WTC11 (cell line): ENCODE measurements at regions not wholly inside any gene's neighbourhood (a gene's known extent, or its start where the extent isn't known, plus 50 kb on each side); places are given as distances from the start of the nearest gene placed in this dataset.

Experiments
- ATAC-seq: fragments of 200-7000 bp; cut with Tn5 transposase; 2 replicates; pipeline ENCODE4 v1.10.0; 2021; ENCODE audit warnings: mild to moderate bottlenecking, moderate library complexity
- CTCF ChIA-PET: fragments of 300-600 bp; sonication (Branson Sonifier 250); formaldehyde crosslinking; loops from one replicate; lab custom pipeline; 2021; ENCODE audit warnings: antibody characterized with exemption; lab: Charles Lee
- POLR2A ChIA-PET: fragments of 350-600 bp; sonication (Branson Sonifier 250); formaldehyde crosslinking; loops from one replicate; lab custom pipeline; 2021; ENCODE audit warnings: antibody characterized with exemption; lab: Charles Lee
- DNase-seq: peaks from one replicate; pipeline ENCODE4 v3.0.0; 2021; ENCODE audit warnings: low spot score
- H3K27ac Mint-ChIP-seq: 2 replicates; pipeline ENCODE4 v1.8.0; 2021; ENCODE audit warnings: mixed read lengths
- H3K27me3 Mint-ChIP-seq: 2 replicates; pipeline ENCODE4 v1.8.0; 2021; ENCODE audit warnings: low read depth, mild to moderate bottlenecking, moderate library complexity, mixed read lengths
- H3K36me3 Mint-ChIP-seq: 2 replicates; pipeline ENCODE4 v1.8.0; 2021; ENCODE audit warnings: mixed read lengths
- H3K4me1 Mint-ChIP-seq: 2 replicates; pipeline ENCODE4 v1.8.0; 2022; ENCODE audit warnings: mixed read lengths
- H3K4me3 Mint-ChIP-seq: 2 replicates; pipeline ENCODE4 v1.8.0; 2021; ENCODE audit warnings: mild to moderate bottlenecking, moderate library complexity, mixed read lengths
- H3K9me3 Mint-ChIP-seq: 2 replicates; pipeline ENCODE4 v1.8.0; 2021; ENCODE audit warnings: mixed read lengths
- ATF1 ChIP-seq: sonication (generic); formaldehyde crosslinking; IDR thresholded peaks from 2 replicates; pipeline ENCODE4 v1.8.1; 2023; ENCODE audit warnings: mild to moderate bottlenecking, moderate library complexity, missing genetic modification reagents
- CREM ChIP-seq: sonication (generic); formaldehyde crosslinking; IDR thresholded peaks from 2 replicates; pipeline ENCODE4 v1.8.1; 2022; ENCODE audit warnings: mild to moderate bottlenecking, missing genetic modification reagents, moderate library complexity
- GTF2I ChIP-seq: fragments of 250-450 bp; sonication (Bioruptor Pico); conservative IDR thresholded peaks from 2 replicates; pipeline ENCODE4 v1.4.0; 2021; ENCODE audit warnings: mild to moderate bottlenecking
- JAZF1 ChIP-seq: fragments of 250-450 bp; sonication (Bioruptor Pico); IDR thresholded peaks from 2 replicates; pipeline ENCODE4 v1.9.0; 2021; ENCODE audit warnings: moderate library complexity, mild to moderate bottlenecking, inconsistent platforms
- MXD4 ChIP-seq: fragments of 250-450 bp; sonication (Bioruptor Pico); IDR thresholded peaks from 2 replicates; pipeline ENCODE4 v1.8.0; 2021; ENCODE audit warnings: mild to moderate bottlenecking, moderate library complexity, borderline replicate concordance
- NR1H2 ChIP-seq: sonication (generic); formaldehyde crosslinking; IDR thresholded peaks from 2 replicates; pipeline ENCODE4 v1.9.0; 2021; ENCODE audit warnings: mild to moderate bottlenecking, moderate library complexity, missing genetic modification reagents
- NR2C2 ChIP-seq: sonication (generic); formaldehyde crosslinking; IDR thresholded peaks from 2 replicates; pipeline ENCODE4 v1.8.0; 2022; ENCODE audit warnings: mild to moderate bottlenecking, missing genetic modification reagents
- RELA ChIP-seq: sonication (generic); formaldehyde crosslinking; IDR thresholded peaks from 2 replicates; pipeline ENCODE4 v1.8.1; 2022; ENCODE audit warnings: missing genetic modification reagents, mild to moderate bottlenecking, borderline replicate concordance
- SP1 ChIP-seq: sonication (generic); formaldehyde crosslinking; conservative IDR thresholded peaks from 2 replicates; pipeline ENCODE4 v1.8.1; 2022; ENCODE audit warnings: missing genetic modification reagents
- ZBTB21 ChIP-seq: sonication (generic); formaldehyde crosslinking; IDR thresholded peaks from 2 replicates; pipeline ENCODE4 v1.8.1; 2023; ENCODE audit warnings: mild to moderate bottlenecking, missing genetic modification reagents, borderline replicate concordance
- ZNF423 ChIP-seq: fragments of 250-450 bp; sonication (Bioruptor Pico); IDR thresholded peaks from 2 replicates; pipeline ENCODE4 v2.1.2; 2022; ENCODE audit warnings: mild to moderate bottlenecking, moderate library complexity
- TF ChIP-seq, protein P1 (sequence below): sonication (generic); formaldehyde crosslinking; IDR thresholded peaks from 2 replicates; pipeline ENCODE4 v1.8.0; 2023; ENCODE audit warnings: mild to moderate bottlenecking, missing genetic modification reagents
- TF ChIP-seq, protein P2 (sequence below): fragments of 250-450 bp; sonication (Bioruptor Pico); IDR thresholded peaks from 2 replicates; pipeline ENCODE4 v1.9.0; 2021; ENCODE audit warnings: moderate library complexity, mild to moderate bottlenecking, inconsistent platforms, borderline replicate concordance
- TF ChIP-seq, protein P3 (sequence below): sonication (generic); formaldehyde crosslinking; conservative IDR thresholded peaks from 2 replicates; pipeline ENCODE4 v1.8.1; 2022; ENCODE audit warnings: mild to moderate bottlenecking, missing genetic modification reagents
- TF ChIP-seq, protein P4 (sequence below): fragments of 250-450 bp; sonication (Bioruptor Pico); IDR thresholded peaks from 2 replicates; pipeline ENCODE4 v1.9.0; 2021; ENCODE audit warnings: mild to moderate bottlenecking, borderline replicate concordance
- TF ChIP-seq, protein P5 (sequence below): fragments of 250-450 bp; sonication (Bioruptor Pico); conservative IDR thresholded peaks from 2 replicates; pipeline ENCODE4 v1.9.0; 2021; ENCODE audit warnings: mild to moderate bottlenecking
- TF ChIP-seq, protein P6 (sequence below): sonication (generic); formaldehyde crosslinking; IDR thresholded peaks from 2 replicates; pipeline ENCODE4 v1.8.1; 2023; ENCODE audit warnings: mild to moderate bottlenecking, moderate library complexity, missing genetic modification reagents
- TF ChIP-seq, protein P7 (sequence below): sonication (generic); formaldehyde crosslinking; IDR thresholded peaks from 2 replicates; pipeline ENCODE4 v1.8.1; 2023; ENCODE audit warnings: mild to moderate bottlenecking, missing genetic modification reagents, moderate library complexity
- TF ChIP-seq, protein P8 (sequence below): sonication (generic); formaldehyde crosslinking; IDR thresholded peaks from 2 replicates; pipeline ENCODE4 v1.8.1; 2022; ENCODE audit warnings: low read depth, missing genetic modification reagents, borderline replicate concordance

DNA sequence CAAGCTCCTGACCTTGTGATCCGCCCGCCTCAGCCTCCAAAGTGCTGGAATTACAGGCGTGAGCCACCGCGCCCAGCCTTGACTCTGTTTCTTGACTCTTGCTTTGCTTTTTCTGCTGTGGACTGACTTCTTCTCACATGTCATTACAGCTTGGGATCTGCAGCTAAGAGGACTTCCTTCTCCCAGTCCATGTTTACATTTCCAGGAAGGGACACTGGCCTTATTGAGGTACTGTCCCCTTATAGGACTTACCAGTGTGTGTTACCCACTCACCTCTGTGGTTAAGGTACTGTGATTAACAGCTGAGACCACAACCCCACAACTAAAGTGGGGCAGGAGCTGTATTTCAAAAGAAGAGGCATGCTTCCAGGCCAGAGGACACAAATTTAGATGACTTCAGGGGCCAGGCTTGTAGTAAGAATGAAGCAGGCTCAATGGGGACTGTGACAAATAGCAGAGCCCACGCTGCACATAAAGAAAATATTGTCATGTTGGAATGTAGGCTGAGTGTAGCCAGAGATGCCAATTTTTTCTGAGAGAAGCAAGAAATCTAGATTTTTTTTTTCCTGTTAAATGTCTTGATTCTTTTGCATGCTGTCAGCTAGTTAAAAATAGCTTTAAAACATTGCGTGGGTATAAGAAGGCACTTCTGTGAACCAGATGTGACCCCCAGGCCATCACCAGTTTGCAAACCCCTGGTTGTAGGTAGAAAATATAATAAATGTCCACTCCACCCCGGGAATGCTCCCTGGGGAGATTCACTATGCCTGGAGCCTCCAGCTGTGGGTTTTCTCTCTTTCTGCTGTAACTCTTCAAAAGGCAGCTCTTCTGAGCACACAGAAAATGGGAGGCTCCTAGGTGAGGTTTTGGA lies 75.0 kb downstream of the PTPDC1 start:
- Mint-ChIP-seq H3K9me3 (peaks cover 6% of the 10 kb centered on the region), H3K27ac (no peak overlapping the region), H3K27me3 (peaks cover 4% of the 10 kb centered on the region; the same call in 1 of the 2 replicates), H3K36me3 (peaks cover 5% of the 10 kb centered on the region), H3K4me3 (no peak overlapping the region), H3K4me1 (0 out of 2 replicates have a peak, but pooled peaks cover 2% of the 10 kb centered on the region)
- ChIA-PET POLR2A (no interaction called here), CTCF (interaction anchor here (0.6 kb wide), 1 partner anchor 146 kb away, joined by 3 read pairs; no protein-coding TSS in a partner anchor)
- ATAC-seq, result no peak
- no peak for DNase-seq
- no peak for TF ChIP-seq CREM (CRISPR knock-in tag)
- TF ChIP-seq, protein P1, sequence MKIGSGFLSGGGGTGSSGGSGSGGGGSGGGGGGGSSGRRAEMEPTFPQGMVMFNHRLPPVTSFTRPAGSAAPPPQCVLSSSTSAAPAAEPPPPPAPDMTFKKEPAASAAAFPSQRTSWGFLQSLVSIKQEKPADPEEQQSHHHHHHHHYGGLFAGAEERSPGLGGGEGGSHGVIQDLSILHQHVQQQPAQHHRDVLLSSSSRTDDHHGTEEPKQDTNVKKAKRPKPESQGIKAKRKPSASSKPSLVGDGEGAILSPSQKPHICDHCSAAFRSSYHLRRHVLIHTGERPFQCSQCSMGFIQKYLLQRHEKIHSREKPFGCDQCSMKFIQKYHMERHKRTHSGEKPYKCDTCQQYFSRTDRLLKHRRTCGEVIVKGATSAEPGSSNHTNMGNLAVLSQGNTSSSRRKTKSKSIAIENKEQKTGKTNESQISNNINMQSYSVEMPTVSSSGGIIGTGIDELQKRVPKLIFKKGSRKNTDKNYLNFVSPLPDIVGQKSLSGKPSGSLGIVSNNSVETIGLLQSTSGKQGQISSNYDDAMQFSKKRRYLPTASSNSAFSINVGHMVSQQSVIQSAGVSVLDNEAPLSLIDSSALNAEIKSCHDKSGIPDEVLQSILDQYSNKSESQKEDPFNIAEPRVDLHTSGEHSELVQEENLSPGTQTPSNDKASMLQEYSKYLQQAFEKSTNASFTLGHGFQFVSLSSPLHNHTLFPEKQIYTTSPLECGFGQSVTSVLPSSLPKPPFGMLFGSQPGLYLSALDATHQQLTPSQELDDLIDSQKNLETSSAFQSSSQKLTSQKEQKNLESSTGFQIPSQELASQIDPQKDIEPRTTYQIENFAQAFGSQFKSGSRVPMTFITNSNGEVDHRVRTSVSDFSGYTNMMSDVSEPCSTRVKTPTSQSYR, result no peak
- TF ChIP-seq, protein P2, sequence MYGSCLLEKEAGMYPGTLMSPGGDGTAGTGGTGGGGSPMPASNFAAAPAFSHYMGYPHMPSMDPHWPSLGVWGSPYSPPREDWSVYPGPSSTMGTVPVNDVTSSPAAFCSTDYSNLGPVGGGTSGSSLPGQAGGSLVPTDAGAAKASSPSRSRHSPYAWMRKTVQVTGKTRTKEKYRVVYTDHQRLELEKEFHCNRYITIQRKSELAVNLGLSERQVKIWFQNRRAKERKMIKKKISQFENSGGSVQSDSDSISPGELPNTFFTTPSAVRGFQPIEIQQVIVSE (CRISPR knock-in tag), result no peak
- no peak for TF ChIP-seq JAZF1 (CRISPR knock-in tag)
- TF ChIP-seq, protein P3, sequence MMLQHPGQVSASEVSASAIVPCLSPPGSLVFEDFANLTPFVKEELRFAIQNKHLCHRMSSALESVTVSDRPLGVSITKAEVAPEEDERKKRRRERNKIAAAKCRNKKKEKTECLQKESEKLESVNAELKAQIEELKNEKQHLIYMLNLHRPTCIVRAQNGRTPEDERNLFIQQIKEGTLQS (CRISPR knock-in tag), result no peak
- TF ChIP-seq ATF1 (CRISPR knock-in tag), result no peak
- TF ChIP-seq ZNF423 (CRISPR knock-in tag), result no peak
- TF ChIP-seq, protein P4, sequence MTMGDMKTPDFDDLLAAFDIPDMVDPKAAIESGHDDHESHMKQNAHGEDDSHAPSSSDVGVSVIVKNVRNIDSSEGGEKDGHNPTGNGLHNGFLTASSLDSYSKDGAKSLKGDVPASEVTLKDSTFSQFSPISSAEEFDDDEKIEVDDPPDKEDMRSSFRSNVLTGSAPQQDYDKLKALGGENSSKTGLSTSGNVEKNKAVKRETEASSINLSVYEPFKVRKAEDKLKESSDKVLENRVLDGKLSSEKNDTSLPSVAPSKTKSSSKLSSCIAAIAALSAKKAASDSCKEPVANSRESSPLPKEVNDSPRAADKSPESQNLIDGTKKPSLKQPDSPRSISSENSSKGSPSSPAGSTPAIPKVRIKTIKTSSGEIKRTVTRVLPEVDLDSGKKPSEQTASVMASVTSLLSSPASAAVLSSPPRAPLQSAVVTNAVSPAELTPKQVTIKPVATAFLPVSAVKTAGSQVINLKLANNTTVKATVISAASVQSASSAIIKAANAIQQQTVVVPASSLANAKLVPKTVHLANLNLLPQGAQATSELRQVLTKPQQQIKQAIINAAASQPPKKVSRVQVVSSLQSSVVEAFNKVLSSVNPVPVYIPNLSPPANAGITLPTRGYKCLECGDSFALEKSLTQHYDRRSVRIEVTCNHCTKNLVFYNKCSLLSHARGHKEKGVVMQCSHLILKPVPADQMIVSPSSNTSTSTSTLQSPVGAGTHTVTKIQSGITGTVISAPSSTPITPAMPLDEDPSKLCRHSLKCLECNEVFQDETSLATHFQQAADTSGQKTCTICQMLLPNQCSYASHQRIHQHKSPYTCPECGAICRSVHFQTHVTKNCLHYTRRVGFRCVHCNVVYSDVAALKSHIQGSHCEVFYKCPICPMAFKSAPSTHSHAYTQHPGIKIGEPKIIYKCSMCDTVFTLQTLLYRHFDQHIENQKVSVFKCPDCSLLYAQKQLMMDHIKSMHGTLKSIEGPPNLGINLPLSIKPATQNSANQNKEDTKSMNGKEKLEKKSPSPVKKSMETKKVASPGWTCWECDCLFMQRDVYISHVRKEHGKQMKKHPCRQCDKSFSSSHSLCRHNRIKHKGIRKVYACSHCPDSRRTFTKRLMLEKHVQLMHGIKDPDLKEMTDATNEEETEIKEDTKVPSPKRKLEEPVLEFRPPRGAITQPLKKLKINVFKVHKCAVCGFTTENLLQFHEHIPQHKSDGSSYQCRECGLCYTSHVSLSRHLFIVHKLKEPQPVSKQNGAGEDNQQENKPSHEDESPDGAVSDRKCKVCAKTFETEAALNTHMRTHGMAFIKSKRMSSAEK (CRISPR knock-in tag), result no peak
- TF ChIP-seq, protein P5, sequence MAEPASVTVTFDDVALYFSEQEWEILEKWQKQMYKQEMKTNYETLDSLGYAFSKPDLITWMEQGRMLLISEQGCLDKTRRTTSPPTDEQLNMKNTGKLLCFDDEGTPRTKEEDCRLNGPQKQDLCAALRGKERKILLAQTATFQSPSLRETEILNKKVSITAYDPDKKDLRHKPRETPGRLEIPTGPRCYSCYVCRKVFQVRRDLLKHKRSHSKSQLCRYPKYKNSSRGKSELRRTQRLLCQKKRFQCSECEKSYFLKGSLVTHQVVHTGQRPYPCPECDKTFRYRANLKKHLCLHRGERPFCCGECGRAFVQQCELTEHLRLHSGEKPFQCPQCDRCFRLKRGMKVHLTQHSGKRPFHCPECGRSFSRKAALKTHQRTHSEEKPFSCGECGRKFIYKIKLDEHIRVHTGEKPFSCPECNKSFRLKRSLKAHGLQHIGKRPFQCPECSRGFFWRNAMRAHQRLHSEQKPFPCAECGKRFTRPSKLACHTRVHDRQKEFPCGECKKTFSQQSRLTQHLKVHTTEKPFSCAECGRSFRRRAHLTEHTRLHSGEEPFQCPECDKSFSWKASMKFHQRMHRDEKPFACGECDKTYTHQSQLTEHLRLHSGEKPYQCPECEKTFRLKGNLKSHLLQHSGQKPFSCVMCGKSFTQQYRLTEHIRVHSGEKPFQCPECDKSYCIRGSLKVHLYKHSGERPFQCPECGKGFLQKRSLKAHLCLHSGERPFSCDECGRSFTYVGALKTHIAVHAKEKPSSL, result no peak
- TF ChIP-seq NR1H2 (CRISPR knock-in tag), result no peak
- TF ChIP-seq, protein P6, sequence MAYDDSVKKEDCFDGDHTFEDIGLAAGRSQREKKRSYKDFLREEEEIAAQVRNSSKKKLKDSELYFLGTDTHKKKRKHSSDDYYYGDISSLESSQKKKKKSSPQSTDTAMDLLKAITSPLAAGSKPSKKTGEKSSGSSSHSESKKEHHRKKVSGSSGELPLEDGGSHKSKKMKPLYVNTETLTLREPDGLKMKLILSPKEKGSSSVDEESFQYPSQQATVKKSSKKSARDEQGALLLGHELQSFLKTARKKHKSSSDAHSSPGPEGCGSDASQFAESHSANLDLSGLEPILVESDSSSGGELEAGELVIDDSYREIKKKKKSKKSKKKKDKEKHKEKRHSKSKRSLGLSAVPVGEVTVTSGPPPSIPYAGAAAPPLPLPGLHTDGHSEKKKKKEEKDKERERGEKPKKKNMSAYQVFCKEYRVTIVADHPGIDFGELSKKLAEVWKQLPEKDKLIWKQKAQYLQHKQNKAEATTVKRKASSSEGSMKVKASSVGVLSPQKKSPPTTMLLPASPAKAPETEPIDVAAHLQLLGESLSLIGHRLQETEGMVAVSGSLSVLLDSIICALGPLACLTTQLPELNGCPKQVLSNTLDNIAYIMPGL (CRISPR knock-in tag), result no peak
- TF ChIP-seq GTF2I (CRISPR knock-in tag), result no peak
- TF ChIP-seq RELA (CRISPR knock-in tag), result no peak
- no peak for TF ChIP-seq MXD4 (CRISPR knock-in tag)
- no peak for TF ChIP-seq NR2C2 (CRISPR knock-in tag)
- TF ChIP-seq, protein P7, sequence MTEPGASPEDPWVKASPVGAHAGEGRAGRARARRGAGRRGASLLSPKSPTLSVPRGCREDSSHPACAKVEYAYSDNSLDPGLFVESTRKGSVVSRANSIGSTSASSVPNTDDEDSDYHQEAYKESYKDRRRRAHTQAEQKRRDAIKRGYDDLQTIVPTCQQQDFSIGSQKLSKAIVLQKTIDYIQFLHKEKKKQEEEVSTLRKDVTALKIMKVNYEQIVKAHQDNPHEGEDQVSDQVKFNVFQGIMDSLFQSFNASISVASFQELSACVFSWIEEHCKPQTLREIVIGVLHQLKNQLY (CRISPR knock-in tag), result no peak
- TF ChIP-seq SP1, result no peak
- no peak for TF ChIP-seq ZBTB21 (CRISPR knock-in tag)
- TF ChIP-seq, protein P8, sequence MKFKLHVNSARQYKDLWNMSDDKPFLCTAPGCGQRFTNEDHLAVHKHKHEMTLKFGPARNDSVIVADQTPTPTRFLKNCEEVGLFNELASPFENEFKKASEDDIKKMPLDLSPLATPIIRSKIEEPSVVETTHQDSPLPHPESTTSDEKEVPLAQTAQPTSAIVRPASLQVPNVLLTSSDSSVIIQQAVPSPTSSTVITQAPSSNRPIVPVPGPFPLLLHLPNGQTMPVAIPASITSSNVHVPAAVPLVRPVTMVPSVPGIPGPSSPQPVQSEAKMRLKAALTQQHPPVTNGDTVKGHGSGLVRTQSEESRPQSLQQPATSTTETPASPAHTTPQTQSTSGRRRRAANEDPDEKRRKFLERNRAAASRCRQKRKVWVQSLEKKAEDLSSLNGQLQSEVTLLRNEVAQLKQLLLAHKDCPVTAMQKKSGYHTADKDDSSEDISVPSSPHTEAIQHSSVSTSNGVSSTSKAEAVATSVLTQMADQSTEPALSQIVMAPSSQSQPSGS (CRISPR knock-in tag), result no peak
